ENCODE measurements at regions not wholly inside any gene's neighbourhood (a gene's known extent, or its start where the extent isn't known, plus 50 kb on each side); places are given as distances from the start of the nearest gene placed in this dataset.

- no peak for TF ChIP-seq POLR2AphosphoS5 (IDR thresholded peaks at IDR 0.05; ENCODE audit: low read depth, low read length)
- no peak for TF ChIP-seq CTCF (IDR thresholded peaks at IDR 0.05 in 2 of 3, conservative IDR thresholded peaks at IDR 0.05 in 1 of 3; ENCODE audit: borderline replicate concordance in 1 of 3, insufficient read depth in 1 of 3, low read depth in 2 of 3, low read length in 2 of 3)
- TF ChIP-seq POLR2A (IDR thresholded peaks at IDR 0.05; ENCODE audit: borderline replicate concordance, extremely low read depth, insufficient read depth, insufficient read length) = no peak
- TF ChIP-seq SIN3A (IDR thresholded peaks at IDR 0.05; ENCODE audit: low read depth) = no peak
- TF ChIP-seq EGR1 (IDR thresholded peaks at IDR 0.05; ENCODE audit: low read depth) = no peak
- TF ChIP-seq SP1 (IDR thresholded peaks at IDR 0.05; ENCODE audit: low read depth) = no peak
- no peak for TF ChIP-seq RAD21 (IDR thresholded peaks at IDR 0.05; ENCODE audit: low read depth)
- no peak for TF ChIP-seq CBX3 (IDR thresholded peaks at IDR 0.05; ENCODE audit: low read depth)
- no peak for TF ChIP-seq JUND (IDR thresholded peaks at IDR 0.05)
Measured at GRCh38 chr6:43987838-43988439, 139.3 kb downstream of the MRPL14 start.

Data from HCT116 (cell line).